HCT116 (cell line): ENCODE measurements at regions not wholly inside any gene's neighbourhood (a gene's known extent, or its start where the extent isn't known, plus 50 kb on each side); places are given as distances from the start of the nearest gene placed in this dataset.

ENCODE experiments used
- ATAC-seq: fragments of 200-7000 bp; cut with Tn5 transposase; 2 replicates; pipeline ENCODE4 v1.9.1; 2020; ENCODE audit warnings: mild to moderate bottlenecking, moderate library complexity
- BruUV-seq: library from RNA; stranded (reverse); fragments of 400-500 nt; replicated peaks from 2 replicates; lab custom pipeline; 2021; lab: Mats Ljungman, UMichigan
- CTCF ChIA-PET: fragments of 300-600 bp; sonication (Branson Sonifier 250); formaldehyde crosslinking; loops from one replicate; lab custom pipeline; 2021; ENCODE audit warnings: antibody characterized with exemption; lab: Charles Lee
- POLR2A ChIA-PET: fragments of 300-600, 350-600 bp; sonication (Branson Sonifier 250); formaldehyde crosslinking; loops from one replicate; lab custom pipeline; 2021; ENCODE audit warnings: antibody characterized with exemption; lab: Charles Lee
- RAD21 ChIA-PET, 2 experiments: fragments of 300-600 bp; sonication (Branson Sonifier 250); formaldehyde crosslinking; loops; one replicate each; lab custom pipeline; 2023; ENCODE audit warnings: low total read pairs in 2 of 2; ENCODE audit not compliant: uncharacterized antibody in 2 of 2, unreplicated experiment in 2 of 2, low non-redundant PET in 1 of 2; lab: Charles Lee
- DNase-seq: peaks from one replicate; pipeline ENCODE4 v3.0.0-alpha.2; 2010; ENCODE audit warnings: low read depth, low spot score
- H2AFZ ChIP-seq: fragments of 200-600 bp; shearing (Covaris generic), sonication (generic); 2 replicates; pipeline ENCODE4 v1.6.1; 2017; ENCODE audit warnings: low read depth, mixed run types, mixed read lengths, antibody characterized with exemption, low read length; ENCODE audit not compliant: poor library complexity, severe bottlenecking
- H3K27ac ChIP-seq: 2 replicates; pipeline ENCODE4 v1.5.1; 2012; ENCODE audit warnings: low read depth, low read length
- H3K27me3 ChIP-seq: fragments of 200-600 bp; sonication (generic); 2 replicates; pipeline ENCODE4 v1.6.1; 2016; ENCODE audit warnings: mixed run types, low read length, mixed read lengths; ENCODE audit not compliant: insufficient read depth
- H3K36me3 ChIP-seq, 2 experiments: fragments of 200-500 bp in 1 of 2; fragments of 200-600 bp in 1 of 2; sonication (Bioruptor generic) in 1 of 2; sonication (generic) in 1 of 2; 2 replicates each; pipeline versions ENCODE4 v1.5.1 to v1.6.1; 2014 to 2016; ENCODE audit warnings: low read length in 2 of 2, inconsistent platforms in 1 of 2, mixed read lengths in 1 of 2, mixed run types in 1 of 2; ENCODE audit not compliant: insufficient read depth in 2 of 2, control insufficient read depth in 1 of 2
- H3K4me1 ChIP-seq, 2 experiments: fragments of 200-600 bp in 1 of 2; sonication (generic) in 1 of 2; 2 replicates each; pipeline versions ENCODE4 v1.5.1 to v1.6.1; 2012 to 2017; ENCODE audit warnings: low read length in 2 of 2, inconsistent platforms in 1 of 2, mild to moderate bottlenecking in 1 of 2, mixed read lengths in 1 of 2, mixed run types in 1 of 2, moderate library complexity in 1 of 2; ENCODE audit not compliant: insufficient read depth in 2 of 2, control insufficient read depth in 1 of 2
- H3K4me2 ChIP-seq: fragments of 200-600 bp; sonication (generic); 2 replicates; pipeline ENCODE4 v1.6.1; 2017; ENCODE audit warnings: mixed run types, low read length, mixed read lengths
- H3K4me3 ChIP-seq, 2 experiments: fragments of 200-600 bp in 1 of 2; sonication (generic) in 1 of 2; replicated peaks in 1 of 2; 2 replicates each; pipeline ENCODE4 v1.5.1; 2011 to 2016; ENCODE audit warnings: low read length in 2 of 2, control low read depth in 1 of 2, low read depth in 1 of 2, mild to moderate bottlenecking in 1 of 2, mixed read lengths in 1 of 2, mixed run types in 1 of 2
- H3K79me2 ChIP-seq: fragments of 200-600 bp; sonication (generic); 2 replicates; pipeline ENCODE4 v1.6.1; 2017; ENCODE audit warnings: mild to moderate bottlenecking, mixed run types, low read length, moderate library complexity, mixed read lengths; ENCODE audit not compliant: insufficient read depth
- H3K9ac ChIP-seq: fragments of 200-600 bp; sonication (generic); 2 replicates; pipeline ENCODE4 v1.6.1; 2016; ENCODE audit warnings: low read length, mixed read lengths
- H3K9me2 ChIP-seq: fragments of 200-600 bp; sonication (generic), shearing (Covaris generic); 2 replicates; pipeline ENCODE4 v1.6.1; 2017; ENCODE audit warnings: mixed run types, mild to moderate bottlenecking, moderate library complexity; ENCODE audit not compliant: insufficient read depth
- H3K9me3 ChIP-seq, 2 experiments: fragments of 200-500 bp in 1 of 2; fragments of 200-600 bp in 1 of 2; sonication (Bioruptor generic) in 1 of 2; sonication (generic) in 1 of 2; 2 replicates each; pipeline ENCODE4 v1.6.1; 2014 to 2017; ENCODE audit warnings: low read length in 2 of 2, mixed read lengths in 2 of 2, inconsistent platforms in 1 of 2, low read depth in 1 of 2, mild to moderate bottlenecking in 1 of 2, mixed run types in 1 of 2, moderate library complexity in 1 of 2; ENCODE audit not compliant: control insufficient read depth in 1 of 2, insufficient read depth in 1 of 2
- H4K20me1 ChIP-seq: fragments of 200-600 bp; sonication (generic), shearing (Covaris generic); 2 replicates; pipeline ENCODE4 v1.6.1; 2017; ENCODE audit warnings: mixed run types, mild to moderate bottlenecking, moderate library complexity; ENCODE audit not compliant: insufficient read depth
- ATF3 ChIP-seq: IDR thresholded peaks from 2 replicates; pipeline ENCODE4 v1.6.1; 2012
- CBX3 ChIP-seq: IDR thresholded peaks from 2 replicates; pipeline ENCODE4 v1.6.1; 2012; ENCODE audit warnings: low read depth
- CEBPB ChIP-seq: IDR thresholded peaks from 2 replicates; pipeline ENCODE4 v1.6.1; 2012; ENCODE audit warnings: low read depth
- CTCF ChIP-seq, 3 experiments: fragments of 200-600 bp in 1 of 3; sonication (generic) in 1 of 3; IDR thresholded peaks in 2 of 3; conservative IDR thresholded peaks in 1 of 3; 2 replicates each; pipeline ENCODE4 v1.5.1; 2012 to 2017; ENCODE audit warnings: low read depth in 2 of 3, low read length in 2 of 3, antibody characterized with exemption in 1 of 3, borderline replicate concordance in 1 of 3, control low read depth in 1 of 3, mild to moderate bottlenecking in 1 of 3, mixed read lengths in 1 of 3, mixed run types in 1 of 3, moderate library complexity in 1 of 3; ENCODE audit not compliant: insufficient read depth in 1 of 3
- EGR1 ChIP-seq: IDR thresholded peaks from 2 replicates; pipeline ENCODE4 v1.6.1; 2012; ENCODE audit warnings: low read depth
- ELF1 ChIP-seq: IDR thresholded peaks from 2 replicates; pipeline ENCODE4 v1.6.1; 2012; ENCODE audit warnings: low read depth, borderline replicate concordance
- EZH2 ChIP-seq: fragments of 200-600 bp; sonication (generic); IDR thresholded peaks from 2 replicates; pipeline ENCODE4 v1.6.1; 2017; ENCODE audit warnings: antibody characterized with exemption, mixed run types
- EZH2phosphoT487 ChIP-seq: fragments of 200-600 bp; IDR thresholded peaks from 2 replicates; pipeline ENCODE4 v1.6.1; 2018; ENCODE audit warnings: antibody characterized with exemption, borderline replicate concordance
- FOSL1 ChIP-seq: IDR thresholded peaks from 2 replicates; pipeline ENCODE4 v1.6.1; 2012; ENCODE audit warnings: low read depth
- JUND ChIP-seq: IDR thresholded peaks from 2 replicates; pipeline ENCODE4 v1.6.1; 2012
- MAX ChIP-seq: IDR thresholded peaks from 2 replicates; pipeline ENCODE4 v1.6.1; 2012
- POLR2A ChIP-seq: IDR thresholded peaks from 2 replicates; pipeline ENCODE4 v1.7.0; 2011; ENCODE audit warnings: borderline replicate concordance; ENCODE audit not compliant: insufficient read depth, insufficient read length; ENCODE audit errors: extremely low read depth
- POLR2AphosphoS5 ChIP-seq: IDR thresholded peaks from 2 replicates; pipeline ENCODE4 v1.6.1; 2011; ENCODE audit warnings: mild to moderate bottlenecking, low read depth, low read length, moderate library complexity
- REST ChIP-seq: IDR thresholded peaks from 2 replicates; pipeline ENCODE4 v1.6.1; 2012; ENCODE audit warnings: low read depth
- SP1 ChIP-seq: IDR thresholded peaks from 2 replicates; pipeline ENCODE4 v1.6.1; 2012; ENCODE audit warnings: low read depth
- SRF ChIP-seq: IDR thresholded peaks from 2 replicates; pipeline ENCODE4 v1.6.1; 2012; ENCODE audit warnings: low read depth
- YY1 ChIP-seq: IDR thresholded peaks from 2 replicates; pipeline ENCODE4 v1.6.1; 2011; ENCODE audit warnings: low read length, low read depth, moderate library complexity, mild to moderate bottlenecking; ENCODE audit not compliant: insufficient replicate concordance; ENCODE audit errors: extremely low read depth
- ZNF274 ChIP-seq: fragments of 200-500 bp; sonication (Bioruptor generic); IDR thresholded peaks from 2 replicates; pipeline ENCODE4 v1.6.1; 2014; ENCODE audit warnings: mild to moderate bottlenecking, low read depth, low read length, inconsistent platforms
- intact Hi-C: fragments of 100-400 bp; cut with micrococcal nuclease; formaldehyde crosslinking; loops from 2 replicates; pipeline ENCODE4 v1.10.0; 2022
- TF ChIP-seq, protein P1 (sequence below): IDR thresholded peaks from 2 replicates; pipeline ENCODE4 v1.6.1; 2011; ENCODE audit warnings: mild to moderate bottlenecking, low read length, moderate library complexity; ENCODE audit not compliant: insufficient replicate concordance; ENCODE audit errors: extremely low read depth

GRCh38 chr15:31901501-31901900 is 128.8 kb upstream of the CHRNA7 start:
- DNase-seq (no peak), ATAC-seq (no peak)
- Histone ChIP-seq H3K4me3 (no peak overlapping the region), H3K36me3 (no peaks in the 10 kb centered on the region), H3K4me1 (peaks cover 2 to 7% of the 10 kb centered on the region in 2 experiments; a peak in 3 of 4 replicates), H2AFZ (no peak overlapping the region), H3K27ac (no peak overlapping the region), H3K9me3 (0 out of 4 replicates have a peak, but pooled peaks cover 0 to 4% of the 10 kb centered on the region in 2 experiments), H3K79me2 (no peaks in the 10 kb centered on the region), H4K20me1 (no peaks in the 10 kb centered on the region), H3K27me3 (no peaks in the 10 kb centered on the region), H3K9me2 (no peaks in the 10 kb centered on the region), H3K4me2 (no peak overlapping the region), H3K9ac (no peak overlapping the region)
- ChIA-PET RAD21 (no interaction called here), CTCF (no interaction called here), POLR2A (no interaction called here)
- no peak for TF ChIP-seq CBX3
- TF ChIP-seq, protein P1, sequence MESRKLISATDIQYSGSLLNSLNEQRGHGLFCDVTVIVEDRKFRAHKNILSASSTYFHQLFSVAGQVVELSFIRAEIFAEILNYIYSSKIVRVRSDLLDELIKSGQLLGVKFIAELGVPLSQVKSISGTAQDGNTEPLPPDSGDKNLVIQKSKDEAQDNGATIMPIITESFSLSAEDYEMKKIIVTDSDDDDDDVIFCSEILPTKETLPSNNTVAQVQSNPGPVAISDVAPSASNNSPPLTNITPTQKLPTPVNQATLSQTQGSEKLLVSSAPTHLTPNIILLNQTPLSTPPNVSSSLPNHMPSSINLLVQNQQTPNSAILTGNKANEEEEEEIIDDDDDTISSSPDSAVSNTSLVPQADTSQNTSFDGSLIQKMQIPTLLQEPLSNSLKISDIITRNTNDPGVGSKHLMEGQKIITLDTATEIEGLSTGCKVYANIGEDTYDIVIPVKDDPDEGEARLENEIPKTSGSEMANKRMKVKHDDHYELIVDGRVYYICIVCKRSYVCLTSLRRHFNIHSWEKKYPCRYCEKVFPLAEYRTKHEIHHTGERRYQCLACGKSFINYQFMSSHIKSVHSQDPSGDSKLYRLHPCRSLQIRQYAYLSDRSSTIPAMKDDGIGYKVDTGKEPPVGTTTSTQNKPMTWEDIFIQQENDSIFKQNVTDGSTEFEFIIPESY: no peak
- TF ChIP-seq YY1: no peak
- TF ChIP-seq MAX: no peak
- no peak for TF ChIP-seq ELF1
- TF ChIP-seq FOSL1: no peak
- TF ChIP-seq EZH2phosphoT487: no peak
- TF ChIP-seq POLR2AphosphoS5: no peak
- TF ChIP-seq EZH2: no peak
- no peak for TF ChIP-seq EGR1
- TF ChIP-seq JUND: no peak
- no peak for TF ChIP-seq REST
- TF ChIP-seq ZNF274: no peak
- TF ChIP-seq CEBPB: no peak
- no peak for TF ChIP-seq CTCF (IDR thresholded peaks at IDR 0.05 in 2 of 3, conservative IDR thresholded peaks at IDR 0.05 in 1 of 3; ENCODE audit: borderline replicate concordance in 1 of 3, insufficient read depth in 1 of 3, low read depth in 2 of 3, low read length in 2 of 3)
- TF ChIP-seq SP1: no peak
- no peak for TF ChIP-seq POLR2A
- TF ChIP-seq ATF3: no peak
- TF ChIP-seq SRF: no peak
- BruUV-seq: no TSS peak
- intact Hi-C loops: no loop called here
